Right atrium auricular region (tissue), 2 donors: ENCODE measurements at regions not wholly inside any gene's neighbourhood (a gene's known extent, or its start where the extent isn't known, plus 50 kb on each side); places are given as distances from the start of the nearest gene placed in this dataset.

Experiments
- DNase-seq: peaks from one replicate; pipeline ENCODE4 v3.0.0-alpha.2; 2019; ENCODE audit warnings: low spot score
- H3K27ac ChIP-seq, 2 donors: fragments of 200-600 bp; sonication (generic); 1 replicate in 1 of 2; 2 replicates in 1 of 2; pipeline ENCODE4 v1.5.1; 2016 to 2019
- H3K27me3 ChIP-seq, 2 donors: fragments of 200-600 bp; sonication (generic); one replicate each; pipeline versions ENCODE4 v1.5.1 to v1.6.0; 2017 to 2019
- H3K36me3 ChIP-seq: fragments of 200-600 bp; sonication (generic); one replicate; pipeline ENCODE4 v1.5.1; 2016
- H3K4me1 ChIP-seq, 2 donors: fragments of 200-600 bp; sonication (generic); one replicate each; pipeline versions ENCODE4 v1.5.1 to v1.6.0; 2017 to 2019
- H3K4me3 ChIP-seq, 2 donors: fragments of 200-600 bp; sonication (generic); 1 replicate in 1 of 2; 2 replicates in 1 of 2; pipeline ENCODE4 v1.5.1; 2017 to 2019; ENCODE audit warnings: mild to moderate bottlenecking in 1 of 2, moderate library complexity in 1 of 2
- H3K9me3 ChIP-seq, 2 donors: fragments of 200-600 bp; sonication (generic); one replicate each; pipeline ENCODE4 v1.5.1; 2019
- TF ChIP-seq, protein P1 (sequence below), 2 donors: fragments of 200-600 bp; sonication (generic); IDR thresholded peaks; one replicate each; pipeline ENCODE4 v1.5.1; 2019; ENCODE audit warnings: antibody characterized with exemption in 2 of 2

GRCh38 chr11:82003671-82004515 is 729.8 kb downstream of the FAM181B start:
- H3K36me3 ChIP-seq: no peaks in the 10 kb centered on the region
- H3K27me3 ChIP-seq: no peaks in the 10 kb centered on the region
- DNase-seq: no peak

DNA sequence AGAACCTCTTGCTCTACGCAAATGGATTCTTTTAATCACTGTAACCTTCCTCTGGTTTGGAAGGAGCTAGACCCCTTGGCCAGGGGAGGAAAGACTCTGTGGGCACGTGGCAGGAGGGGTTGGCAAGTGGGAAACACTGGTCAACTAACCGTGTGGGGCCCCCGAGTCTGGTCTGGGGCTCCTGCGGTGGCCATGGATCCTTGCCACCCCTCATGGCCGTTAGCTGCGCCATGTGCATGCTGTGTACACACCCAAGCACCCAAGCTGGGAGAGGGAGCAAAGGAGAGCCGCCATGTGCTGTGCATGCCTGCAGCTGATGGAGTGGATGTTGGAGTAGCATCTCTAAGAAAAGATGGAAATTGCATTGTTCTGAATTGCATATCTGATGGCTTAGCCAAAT is 730.6 kb downstream of the FAM181B start:
- H3K4me1 ChIP-seq: no peaks in the 10 kb centered on the region
- H3K9me3 ChIP-seq: no peaks in the 10 kb centered on the region
- H3K4me3 ChIP-seq: no peak overlapping the region
- H3K36me3 ChIP-seq: no peaks in the 10 kb centered on the region
- no peak for DNase-seq
- TF ChIP-seq, protein P1, sequence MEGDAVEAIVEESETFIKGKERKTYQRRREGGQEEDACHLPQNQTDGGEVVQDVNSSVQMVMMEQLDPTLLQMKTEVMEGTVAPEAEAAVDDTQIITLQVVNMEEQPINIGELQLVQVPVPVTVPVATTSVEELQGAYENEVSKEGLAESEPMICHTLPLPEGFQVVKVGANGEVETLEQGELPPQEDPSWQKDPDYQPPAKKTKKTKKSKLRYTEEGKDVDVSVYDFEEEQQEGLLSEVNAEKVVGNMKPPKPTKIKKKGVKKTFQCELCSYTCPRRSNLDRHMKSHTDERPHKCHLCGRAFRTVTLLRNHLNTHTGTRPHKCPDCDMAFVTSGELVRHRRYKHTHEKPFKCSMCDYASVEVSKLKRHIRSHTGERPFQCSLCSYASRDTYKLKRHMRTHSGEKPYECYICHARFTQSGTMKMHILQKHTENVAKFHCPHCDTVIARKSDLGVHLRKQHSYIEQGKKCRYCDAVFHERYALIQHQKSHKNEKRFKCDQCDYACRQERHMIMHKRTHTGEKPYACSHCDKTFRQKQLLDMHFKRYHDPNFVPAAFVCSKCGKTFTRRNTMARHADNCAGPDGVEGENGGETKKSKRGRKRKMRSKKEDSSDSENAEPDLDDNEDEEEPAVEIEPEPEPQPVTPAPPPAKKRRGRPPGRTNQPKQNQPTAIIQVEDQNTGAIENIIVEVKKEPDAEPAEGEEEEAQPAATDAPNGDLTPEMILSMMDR (IDR thresholded peaks at IDR 0.05): no peak
- H3K27ac ChIP-seq: no peak overlapping the region
- H3K27me3 ChIP-seq: no peaks in the 10 kb centered on the region

More at GRCh38 chr11:82003671-82004515, 729.8 kb downstream of the FAM181B start:
- no peaks in the 10 kb centered on the region for H3K4me1 ChIP-seq
- H3K9me3 ChIP-seq: no peaks in the 10 kb centered on the region
- H3K27ac ChIP-seq: no peak overlapping the region
- no peak overlapping the region for H3K4me3 ChIP-seq
- TF ChIP-seq, protein P1 (IDR thresholded peaks at IDR 0.05): no peak

GRCh38 chr11:81995889-81996288 is 737.8 kb downstream of the FAM181B start:
- TF ChIP-seq, protein P1 (IDR thresholded peaks at IDR 0.05): no peak
- Histone ChIP-seq H3K27ac (no peak overlapping the region), H3K4me3 (no peak overlapping the region), H3K9me3 (no peaks in the 10 kb centered on the region), H3K4me1 (no peaks in the 10 kb centered on the region), H3K27me3 (no peaks in the 10 kb centered on the region), H3K36me3 (no peaks in the 10 kb centered on the region)
- DNase-seq: no peak

- Histone ChIP-seq H3K4me1 (no peaks in the 10 kb centered on the region), H3K27me3 (no peaks in the 10 kb centered on the region), H3K36me3 (no peaks in the 10 kb centered on the region), H3K9me3 (no peaks in the 10 kb centered on the region), H3K27ac (no peak overlapping the region), H3K4me3 (no peak overlapping the region)
- TF ChIP-seq, protein P1 (IDR thresholded peaks at IDR 0.05): no peak
- no peak for DNase-seq
Measured at GRCh38 chr11:81993755-81994154, 739.9 kb downstream of the FAM181B start.

- DNase-seq: no peak
- no peaks in the 10 kb centered on the region for H3K9me3 ChIP-seq
- no peak overlapping the region for H3K4me3 ChIP-seq
- TF ChIP-seq, protein P1 (IDR thresholded peaks at IDR 0.05): no peak
- peaks cover 0 to 6% of the 10 kb centered on the region in 2 donors for H3K4me1 ChIP-seq
- no peaks in the 10 kb centered on the region for H3K36me3 ChIP-seq
- H3K27ac ChIP-seq: no peak overlapping the region
- no peaks in the 10 kb centered on the region for H3K27me3 ChIP-seq
Measured at GRCh38 chr11:81990659-81991443, 742.8 kb downstream of the FAM181B start.
